GM12864 (cell line): ENCODE measurements at regions not wholly inside any gene's neighbourhood (a gene's known extent, or its start where the extent isn't known, plus 50 kb on each side); places are given as distances from the start of the nearest gene placed in this dataset.

Experiments
- DNase-seq: peaks from one replicate; pipeline ENCODE4 v3.0.0-alpha.2; 2011; ENCODE audit warnings: low read depth
- H3K4me3 ChIP-seq: 2 replicates; pipeline ENCODE4 v1.5.1; 2011; ENCODE audit warnings: mild to moderate bottlenecking, low read depth, low read length, control low read depth
- TF ChIP-seq, protein P1 (sequence below): IDR thresholded peaks from 2 replicates; pipeline ENCODE4 v1.5.1; 2011; ENCODE audit warnings: low read depth, mild to moderate bottlenecking, moderate library complexity, low read length, control low read depth, inconsistent platforms; ENCODE audit errors: missing control alignments

DNA sequence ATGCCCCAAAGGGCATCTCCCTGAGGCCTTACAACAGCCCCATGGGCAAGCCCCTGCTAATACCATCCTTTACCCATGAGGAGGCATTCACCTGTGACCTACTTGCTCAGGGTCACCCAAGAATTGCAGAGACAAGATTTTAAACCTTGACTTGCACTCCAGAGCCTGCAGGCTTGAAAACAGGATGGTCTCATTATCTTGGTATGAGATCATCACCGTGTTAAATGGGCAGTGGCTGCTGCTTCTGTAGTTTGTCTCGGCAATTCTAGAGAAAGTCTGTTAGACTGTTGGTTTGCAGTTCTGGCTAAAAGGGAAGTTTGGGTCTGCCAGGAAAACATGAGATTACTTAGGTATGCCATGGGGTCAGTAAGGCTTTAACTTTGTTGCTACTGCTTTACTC, 698.9 kb downstream of the GALR1 start:
- TF ChIP-seq, protein P1, sequence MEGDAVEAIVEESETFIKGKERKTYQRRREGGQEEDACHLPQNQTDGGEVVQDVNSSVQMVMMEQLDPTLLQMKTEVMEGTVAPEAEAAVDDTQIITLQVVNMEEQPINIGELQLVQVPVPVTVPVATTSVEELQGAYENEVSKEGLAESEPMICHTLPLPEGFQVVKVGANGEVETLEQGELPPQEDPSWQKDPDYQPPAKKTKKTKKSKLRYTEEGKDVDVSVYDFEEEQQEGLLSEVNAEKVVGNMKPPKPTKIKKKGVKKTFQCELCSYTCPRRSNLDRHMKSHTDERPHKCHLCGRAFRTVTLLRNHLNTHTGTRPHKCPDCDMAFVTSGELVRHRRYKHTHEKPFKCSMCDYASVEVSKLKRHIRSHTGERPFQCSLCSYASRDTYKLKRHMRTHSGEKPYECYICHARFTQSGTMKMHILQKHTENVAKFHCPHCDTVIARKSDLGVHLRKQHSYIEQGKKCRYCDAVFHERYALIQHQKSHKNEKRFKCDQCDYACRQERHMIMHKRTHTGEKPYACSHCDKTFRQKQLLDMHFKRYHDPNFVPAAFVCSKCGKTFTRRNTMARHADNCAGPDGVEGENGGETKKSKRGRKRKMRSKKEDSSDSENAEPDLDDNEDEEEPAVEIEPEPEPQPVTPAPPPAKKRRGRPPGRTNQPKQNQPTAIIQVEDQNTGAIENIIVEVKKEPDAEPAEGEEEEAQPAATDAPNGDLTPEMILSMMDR: no peak
- H3K4me3 ChIP-seq: no peak overlapping the region
- no peak for DNase-seq

DNA sequence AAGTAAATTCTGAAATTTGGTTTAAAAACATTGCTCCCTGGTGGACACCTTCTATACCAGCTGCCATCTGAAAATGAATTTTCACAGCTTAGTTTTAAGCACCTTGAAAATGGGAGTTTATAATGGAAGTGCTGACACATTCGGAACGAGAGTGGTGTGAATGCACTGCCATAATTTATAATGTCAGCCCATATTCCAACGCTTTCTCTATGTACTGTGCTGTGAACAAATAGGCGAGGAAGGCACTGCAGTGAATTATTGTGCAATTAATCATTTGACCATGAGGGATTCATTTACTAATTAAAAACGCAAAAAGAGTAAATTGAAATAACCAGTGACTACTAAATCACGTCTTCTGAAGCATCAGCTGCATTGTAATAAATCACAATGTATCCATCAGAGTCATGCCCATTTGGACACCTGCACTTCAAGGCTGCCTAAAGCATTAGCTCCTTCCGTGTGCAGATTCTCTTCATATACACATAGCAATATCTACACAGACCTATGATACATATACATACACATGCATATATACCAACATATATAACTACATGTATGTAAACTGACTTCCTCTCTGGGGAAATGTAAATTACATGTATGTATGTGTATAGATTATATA, 699.8 kb downstream of the GALR1 start:
- no peak for DNase-seq
- H3K4me3 ChIP-seq: no peak overlapping the region
- TF ChIP-seq, protein P1: no peak

DNA sequence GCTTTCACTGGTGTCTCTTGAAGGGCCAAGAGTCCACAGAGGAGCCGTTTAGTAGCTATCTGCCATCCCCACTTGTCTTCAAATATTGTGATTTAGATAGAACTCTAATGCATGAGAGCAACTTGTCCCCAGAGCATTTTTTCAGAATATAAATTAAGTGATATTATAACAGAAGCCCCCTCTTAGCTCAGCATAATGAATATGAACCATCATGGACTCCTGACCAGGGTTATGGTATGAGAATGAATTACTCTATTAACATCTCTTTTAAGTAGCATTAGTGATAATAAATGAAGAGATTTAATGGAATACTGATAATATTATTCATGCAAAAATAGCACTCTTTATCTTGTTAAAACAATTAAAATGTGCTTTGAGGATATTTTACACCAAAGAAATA, 709.6 kb downstream of the GALR1 start:
- DNase-seq: no peak
- no peak overlapping the region for H3K4me3 ChIP-seq
- TF ChIP-seq, protein P1: no peak

DNA sequence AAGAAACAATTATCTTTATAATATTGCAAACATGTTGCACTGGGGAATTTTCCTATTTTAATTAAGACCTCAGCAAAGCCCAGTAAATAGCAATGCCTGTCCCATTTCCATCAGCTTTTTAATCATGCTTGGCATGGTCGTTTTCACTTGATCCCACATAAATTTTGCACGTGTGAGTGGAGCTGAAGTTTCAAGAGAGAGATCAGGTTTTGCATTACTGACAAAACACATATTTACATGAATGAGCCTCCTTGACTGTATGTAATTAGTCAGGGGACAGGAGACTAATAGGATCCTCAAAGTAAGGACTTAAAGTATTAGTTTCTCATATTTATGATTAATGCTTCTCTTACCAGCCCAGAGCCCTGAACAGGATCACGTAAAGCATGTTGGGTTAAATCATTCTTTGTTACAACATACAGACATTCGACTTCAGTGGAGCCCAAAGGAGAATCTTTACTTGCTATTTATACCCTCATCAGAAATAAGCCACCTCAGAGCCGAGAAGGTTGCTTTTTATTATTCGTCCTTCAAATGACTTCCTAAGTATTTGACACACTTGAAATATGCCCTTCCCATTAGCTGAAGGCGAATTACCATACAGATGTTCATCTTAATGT, 711.3 kb downstream of the GALR1 start:
- no peak overlapping the region for H3K4me3 ChIP-seq
- TF ChIP-seq, protein P1: no peak

DNA sequence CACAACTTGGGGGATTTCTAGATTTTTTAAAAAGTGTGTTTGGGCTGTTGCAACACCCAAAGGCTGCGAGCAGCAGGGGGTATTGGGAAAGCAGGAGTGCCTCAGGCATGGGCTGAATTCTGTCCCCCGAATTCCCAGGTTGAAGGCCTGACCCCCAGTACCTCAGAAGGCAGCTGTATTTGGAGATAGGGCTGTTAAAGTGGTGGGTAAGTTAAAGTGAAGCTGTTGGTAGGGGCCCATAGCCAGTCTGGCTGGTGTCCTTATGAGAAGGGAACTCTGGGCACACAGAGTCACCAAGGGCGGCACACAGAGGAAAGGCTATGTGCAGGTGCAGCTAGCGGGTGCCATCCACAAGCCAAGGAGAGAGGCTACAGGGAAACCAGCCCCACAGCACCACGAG, 717.4 kb downstream of the GALR1 start:
- no peak overlapping the region for H3K4me3 ChIP-seq
- no peak for DNase-seq
- TF ChIP-seq, protein P1: no peak

More for the DNA sequence above, 711.3 kb downstream of the GALR1 start:
- no peak for DNase-seq

DNA sequence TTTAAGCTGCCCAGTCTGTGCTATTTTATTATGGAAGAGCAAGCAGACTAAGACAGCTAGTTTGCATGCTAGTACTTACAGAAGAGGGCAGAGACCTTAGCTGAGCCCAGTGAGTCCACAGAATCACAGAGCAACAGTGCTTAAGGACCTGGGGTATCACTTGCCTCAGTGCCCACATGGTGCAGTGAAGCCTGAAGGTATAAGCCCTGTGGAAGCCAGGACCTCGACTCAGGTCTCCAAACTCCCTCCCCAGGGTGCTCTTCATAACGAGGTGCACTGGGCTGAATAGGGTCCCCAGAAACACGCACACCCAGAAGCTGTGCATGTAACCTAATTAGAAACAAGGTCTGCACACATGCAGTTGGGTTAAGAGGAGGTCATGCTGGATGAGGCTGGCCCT, 718.1 kb downstream of the GALR1 start:
- H3K4me3 ChIP-seq: no peak overlapping the region
- no peak for DNase-seq
- TF ChIP-seq, protein P1: no peak

DNA sequence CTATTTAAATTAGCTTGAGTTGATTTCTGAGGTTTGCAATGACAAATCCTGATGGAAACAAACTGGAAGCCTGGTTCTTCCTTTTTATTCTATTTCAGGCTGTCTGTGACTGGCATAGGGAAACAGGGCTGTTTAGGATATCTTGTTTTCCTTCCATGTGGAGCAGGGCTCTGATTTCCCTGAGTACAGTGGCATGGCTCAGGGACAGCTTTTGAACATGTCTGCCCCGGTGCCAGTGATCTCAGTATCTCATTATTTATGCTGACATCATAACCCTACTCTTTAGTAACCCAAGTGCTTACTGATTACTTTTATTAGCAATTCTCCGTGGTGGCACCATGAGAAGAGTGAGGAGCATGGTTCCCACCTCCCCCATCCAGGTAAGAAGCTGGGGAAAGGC, 720.3 kb downstream of the GALR1 start:
- no peak for DNase-seq
- TF ChIP-seq, protein P1: no peak
- no peak overlapping the region for H3K4me3 ChIP-seq
